HL-60 (cell line): ENCODE measurements at regions not wholly inside any gene's neighbourhood (a gene's known extent, or its start where the extent isn't known, plus 50 kb on each side); places are given as distances from the start of the nearest gene placed in this dataset.

Experiments
- DNase-seq, 2 experiments: peaks; one replicate each; pipeline ENCODE4 v3.0.0-alpha.2; 2010 to 2020; ENCODE audit warnings: low read depth in 1 of 2, low spot score in 1 of 2
- H3K27ac ChIP-seq: fragments of 250-450 bp; sonication (Bioruptor Pico); replicated peaks from 2 replicates; pipeline ENCODE4 v1.5.1; 2020; ENCODE audit warnings: mild to moderate bottlenecking, moderate library complexity
- H3K27me3 ChIP-seq: fragments of 250-450 bp; sonication (Bioruptor Pico); 2 replicates; pipeline ENCODE4 v1.5.1; 2021; ENCODE audit warnings: mild to moderate bottlenecking, moderate library complexity; ENCODE audit not compliant: insufficient read depth, poor library complexity, severe bottlenecking
- H3K4me3 ChIP-seq: replicated peaks from 2 replicates; pipeline ENCODE4 v1.5.1; 2011; ENCODE audit warnings: mild to moderate bottlenecking, control low read depth, low read length; ENCODE audit not compliant: insufficient read depth
- CTCF ChIP-seq: IDR thresholded peaks from one replicate; pipeline ENCODE4 v1.5.1; 2011; ENCODE audit warnings: low read length, control low read depth, inconsistent platforms; ENCODE audit not compliant: insufficient read depth
- GABPA ChIP-seq: IDR thresholded peaks from 2 replicates; pipeline ENCODE4 v1.6.1; 2012; ENCODE audit warnings: low read depth
- POLR2AphosphoS5 ChIP-seq: IDR thresholded peaks from 2 replicates; pipeline ENCODE4 v1.6.1; 2012; ENCODE audit warnings: low read depth
- REST ChIP-seq: IDR thresholded peaks from 2 replicates; pipeline ENCODE4 v1.6.1; 2012; ENCODE audit warnings: low read depth; ENCODE audit not compliant: insufficient replicate concordance
- SPI1 ChIP-seq: IDR thresholded peaks from 2 replicates; pipeline ENCODE4 v1.6.1; 2012; ENCODE audit warnings: low read depth, mild to moderate bottlenecking, borderline replicate concordance

GRCh38 chr3:23036728-23037127 lies 166.4 kb upstream of the UBE2E2 start:
- TF ChIP-seq CTCF (no peak), POLR2AphosphoS5 (no peak), REST (no peak), GABPA (no peak)
- no peak for DNase-seq
- Histone ChIP-seq H3K27ac (no peak overlapping the region), H3K27me3 (no peaks in the 10 kb centered on the region), H3K4me3 (no peak overlapping the region)

GRCh38 chr3:23038471-23038870 lies 164.7 kb upstream of the UBE2E2 start:
- no peak overlapping the region for H3K4me3 ChIP-seq
- no peak overlapping the region for H3K27ac ChIP-seq
- no peak for TF ChIP-seq REST
- no peak for TF ChIP-seq GABPA
- TF ChIP-seq POLR2AphosphoS5: no peak
- no peak for TF ChIP-seq CTCF
- no peak for TF ChIP-seq SPI1
- DNase-seq: no peak
- no peaks in the 10 kb centered on the region for H3K27me3 ChIP-seq

- Histone ChIP-seq H3K4me3 (no peak overlapping the region), H3K27me3 (no peaks in the 10 kb centered on the region), H3K27ac (no peak overlapping the region)
- TF ChIP-seq GABPA (no peak), CTCF (no peak), REST (no peak), SPI1 (no peak), POLR2AphosphoS5 (no peak)
- no peak for DNase-seq
Observed at GRCh38 chr3:23041918-23042696, 161.0 kb upstream of the UBE2E2 start.
